Gastroesophageal sphincter (tissue), 4 donors: ENCODE measurements at regions not wholly inside any gene's neighbourhood (a gene's known extent, or its start where the extent isn't known, plus 50 kb on each side); places are given as distances from the start of the nearest gene placed in this dataset.

ENCODE experiments used
- ATAC-seq: fragments of 150-250 bp; one replicate; pipeline ENCODE4 v1.9.1; 2016; ENCODE audit warnings: mild to moderate bottlenecking, moderate library complexity
- H3K27ac ChIP-seq, 4 donors: fragments of 200-600 bp; sonication (generic) in 3 of 4; 1 replicate in 3 of 4; 2 replicates in 1 of 4; pipeline ENCODE4 v1.5.1; 2016 to 2019
- H3K27me3 ChIP-seq: fragments of 200-600 bp; sonication (generic); one replicate; pipeline ENCODE4 v1.5.1; 2019
- H3K36me3 ChIP-seq, 2 donors: fragments of 200-600 bp; sonication (generic); one replicate each; pipeline ENCODE4 v1.5.1; 2019; ENCODE audit warnings: control low read depth in 1 of 2
- H3K4me1 ChIP-seq, 3 donors: fragments of 200-600 bp; sonication (generic); 1 replicate in 2 of 3; 2 replicates in 1 of 3; pipeline ENCODE4 v1.5.1; 2016 to 2019; ENCODE audit warnings: control low read depth in 2 of 3
- H3K4me3 ChIP-seq, 2 donors: fragments of 200-600 bp; sonication (generic); one replicate each; pipeline ENCODE4 v1.5.1; 2019; ENCODE audit warnings: mild to moderate bottlenecking in 1 of 2, moderate library complexity in 1 of 2
- H3K9me3 ChIP-seq, 3 donors: fragments of 200-600 bp; sonication (generic); one replicate each; pipeline ENCODE4 v1.5.1; 2017 to 2019; ENCODE audit warnings: control low read depth in 2 of 3
- EP300 ChIP-seq: sonication (generic); formaldehyde crosslinking; IDR thresholded peaks from one replicate; pipeline ENCODE4 v1.6.1; 2017; ENCODE audit warnings: antibody characterized with exemption, mild to moderate bottlenecking
- POLR2A ChIP-seq, 2 donors: fragments of 450-650 bp; IDR thresholded peaks; one replicate each; pipeline ENCODE4 v1.6.1; 2017; ENCODE audit warnings: antibody characterized with exemption in 2 of 2, mild to moderate bottlenecking in 2 of 2, moderate library complexity in 1 of 2
- POLR2AphosphoS5 ChIP-seq: sonication (generic); formaldehyde crosslinking; IDR thresholded peaks from one replicate; pipeline ENCODE4 v1.6.1; 2017; ENCODE audit warnings: antibody characterized with exemption
- WGBS, 2 donors: methylation state at CpG; one replicate each; pipeline ENCODE4 v1.1.5; 2018; ENCODE audit warnings: low coverage in 1 of 2; 5-methylcytosine and 5-hydroxymethylcytosine counted together
- TF ChIP-seq, protein P1 (sequence below), 4 experiments: fragments of 200-600 bp in 2 of 4; fragments of 450-650 bp in 2 of 4; sonication (generic) in 1 of 4; IDR thresholded peaks; one replicate each; pipeline ENCODE4 v1.5.1; 2017 to 2019; ENCODE audit warnings: antibody characterized with exemption in 4 of 4, mild to moderate bottlenecking in 2 of 4, moderate library complexity in 2 of 4

- Histone ChIP-seq H3K4me1 (no peaks in the 10 kb centered on the region), H3K4me3 (no peak overlapping the region), H3K27ac (no peak overlapping the region), H3K9me3 (no peaks in the 10 kb centered on the region), H3K27me3 (no peaks in the 10 kb centered on the region), H3K36me3 (no peaks in the 10 kb centered on the region)
- ATAC-seq: no peak
- WGBS, 2 donors: 51 to 63% methylated on average over 2 to 3 of the region's 3 CpGs
- no peak for TF ChIP-seq EP300
- no peak for TF ChIP-seq POLR2AphosphoS5
- TF ChIP-seq, protein P1, sequence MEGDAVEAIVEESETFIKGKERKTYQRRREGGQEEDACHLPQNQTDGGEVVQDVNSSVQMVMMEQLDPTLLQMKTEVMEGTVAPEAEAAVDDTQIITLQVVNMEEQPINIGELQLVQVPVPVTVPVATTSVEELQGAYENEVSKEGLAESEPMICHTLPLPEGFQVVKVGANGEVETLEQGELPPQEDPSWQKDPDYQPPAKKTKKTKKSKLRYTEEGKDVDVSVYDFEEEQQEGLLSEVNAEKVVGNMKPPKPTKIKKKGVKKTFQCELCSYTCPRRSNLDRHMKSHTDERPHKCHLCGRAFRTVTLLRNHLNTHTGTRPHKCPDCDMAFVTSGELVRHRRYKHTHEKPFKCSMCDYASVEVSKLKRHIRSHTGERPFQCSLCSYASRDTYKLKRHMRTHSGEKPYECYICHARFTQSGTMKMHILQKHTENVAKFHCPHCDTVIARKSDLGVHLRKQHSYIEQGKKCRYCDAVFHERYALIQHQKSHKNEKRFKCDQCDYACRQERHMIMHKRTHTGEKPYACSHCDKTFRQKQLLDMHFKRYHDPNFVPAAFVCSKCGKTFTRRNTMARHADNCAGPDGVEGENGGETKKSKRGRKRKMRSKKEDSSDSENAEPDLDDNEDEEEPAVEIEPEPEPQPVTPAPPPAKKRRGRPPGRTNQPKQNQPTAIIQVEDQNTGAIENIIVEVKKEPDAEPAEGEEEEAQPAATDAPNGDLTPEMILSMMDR (IDR thresholded peaks at IDR 0.05): no peak
- TF ChIP-seq POLR2A (IDR thresholded peaks at IDR 0.05): no peak
These were observed 53.4 kb upstream of the PRKACB start for GRCh38 chr1:84090447-84091245.

DNA sequence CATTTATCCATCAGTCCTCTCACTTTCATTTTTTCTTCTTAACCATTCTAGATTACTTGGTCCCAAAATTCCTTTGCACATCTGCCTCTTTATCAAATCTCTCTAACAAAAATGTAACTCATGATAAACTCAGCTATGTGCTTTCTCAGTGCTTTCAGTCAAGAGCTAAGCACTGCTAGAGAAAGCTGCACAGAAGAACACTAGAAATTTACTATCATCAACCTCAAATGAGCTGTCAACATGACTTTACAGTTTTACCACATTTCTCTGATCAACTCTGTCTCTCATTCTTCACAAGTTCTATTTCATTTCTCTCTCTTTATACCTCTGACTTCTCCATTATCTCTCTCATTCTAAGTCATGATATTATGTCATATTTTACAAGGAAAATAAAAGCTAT is 54.2 kb upstream of the PRKACB start:
- H3K4me1 ChIP-seq: no peaks in the 10 kb centered on the region

GRCh38 chr1:84089465-84089864 is 54.6 kb upstream of the PRKACB start:
- TF ChIP-seq, protein P1 (IDR thresholded peaks at IDR 0.05): no peak
- TF ChIP-seq EP300 (no peak), POLR2A (IDR thresholded peaks at IDR 0.05) (no peak), POLR2AphosphoS5 (no peak)

More for the DNA sequence above, 54.2 kb upstream of the PRKACB start:
- no peak for ATAC-seq
- no peaks in the 10 kb centered on the region for H3K27me3 ChIP-seq
- TF ChIP-seq EP300 (no peak), POLR2AphosphoS5 (no peak)
- TF ChIP-seq, protein P1 (IDR thresholded peaks at IDR 0.05): no peak
- no peak overlapping the region for H3K27ac ChIP-seq
- H3K36me3 ChIP-seq: no peaks in the 10 kb centered on the region
- no peak overlapping the region for H3K4me3 ChIP-seq
- H3K9me3 ChIP-seq: no peaks in the 10 kb centered on the region

GRCh38 chr1:84086616-84087015 is 57.5 kb upstream of the PRKACB start:
- Histone ChIP-seq H3K4me1 (peaks cover 0 to 5% (median 0%) of the 10 kb centered on the region in 3 donors), H3K9me3 (no peaks in the 10 kb centered on the region), H3K27me3 (no peaks in the 10 kb centered on the region), H3K27ac (no peak overlapping the region), H3K36me3 (no peaks in the 10 kb centered on the region), H3K4me3 (no peak overlapping the region)
- TF ChIP-seq EP300 (no peak), POLR2A (IDR thresholded peaks at IDR 0.05) (no peak), POLR2AphosphoS5 (no peak)
- TF ChIP-seq, protein P1 (IDR thresholded peaks at IDR 0.05): no peak
- WGBS, 2 donors: 86 to 100% methylated on average over 1 of the region's 3 CpGs
- ATAC-seq: no peak

More at GRCh38 chr1:84089465-84089864, 54.6 kb upstream of the PRKACB start:
- ATAC-seq: no peak
- H3K9me3 ChIP-seq: no peaks in the 10 kb centered on the region
- no peak overlapping the region for H3K4me3 ChIP-seq
- no peaks in the 10 kb centered on the region for H3K4me1 ChIP-seq
- no peaks in the 10 kb centered on the region for H3K27me3 ChIP-seq
- H3K36me3 ChIP-seq: no peaks in the 10 kb centered on the region
- H3K27ac ChIP-seq: no peak overlapping the region

DNA sequence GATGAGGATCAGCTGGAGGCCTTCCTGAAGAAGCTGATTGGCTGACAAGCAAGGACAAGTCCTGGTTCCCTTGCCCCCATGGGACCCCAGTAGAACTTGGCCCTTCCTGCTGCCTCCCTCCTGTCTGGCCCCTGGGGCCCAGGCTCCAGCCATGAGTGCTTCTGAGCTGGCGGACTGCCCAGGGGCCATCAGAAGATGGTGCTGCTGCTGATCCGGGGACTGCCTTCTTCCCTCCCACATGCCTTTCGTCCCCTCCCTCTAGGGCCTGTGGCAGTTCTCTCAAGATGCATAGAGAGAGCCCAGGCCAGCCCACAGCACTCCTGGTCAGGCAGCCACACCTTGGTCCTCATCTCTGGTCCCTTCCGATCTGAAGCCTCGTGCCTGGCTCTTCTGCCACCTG is 57.9 kb upstream of the PRKACB start:
- Histone ChIP-seq H3K4me1 (peaks cover 0 to 5% (median 0%) of the 10 kb centered on the region in 3 donors), H3K27ac (no peak overlapping the region), H3K4me3 (no peak overlapping the region), H3K36me3 (no peaks in the 10 kb centered on the region), H3K9me3 (no peaks in the 10 kb centered on the region), H3K27me3 (no peaks in the 10 kb centered on the region)
- ATAC-seq: no peak
- TF ChIP-seq POLR2A (IDR thresholded peaks at IDR 0.05) (no peak), POLR2AphosphoS5 (no peak), EP300 (no peak)
- TF ChIP-seq, protein P1 (IDR thresholded peaks at IDR 0.05): no peak
- WGBS, 2 donors: 80 to 94% methylated on average over 1 to 2 of the region's 5 CpGs
